ENCODE measurements at regions not wholly inside any gene's neighbourhood (a gene's known extent, or its start where the extent isn't known, plus 50 kb on each side); places are given as distances from the start of the nearest gene placed in this dataset.

- no peak for TF ChIP-seq ZFX (IDR thresholded peaks at IDR 0.05; ENCODE audit: borderline replicate concordance)
- TF ChIP-seq, protein P1, sequence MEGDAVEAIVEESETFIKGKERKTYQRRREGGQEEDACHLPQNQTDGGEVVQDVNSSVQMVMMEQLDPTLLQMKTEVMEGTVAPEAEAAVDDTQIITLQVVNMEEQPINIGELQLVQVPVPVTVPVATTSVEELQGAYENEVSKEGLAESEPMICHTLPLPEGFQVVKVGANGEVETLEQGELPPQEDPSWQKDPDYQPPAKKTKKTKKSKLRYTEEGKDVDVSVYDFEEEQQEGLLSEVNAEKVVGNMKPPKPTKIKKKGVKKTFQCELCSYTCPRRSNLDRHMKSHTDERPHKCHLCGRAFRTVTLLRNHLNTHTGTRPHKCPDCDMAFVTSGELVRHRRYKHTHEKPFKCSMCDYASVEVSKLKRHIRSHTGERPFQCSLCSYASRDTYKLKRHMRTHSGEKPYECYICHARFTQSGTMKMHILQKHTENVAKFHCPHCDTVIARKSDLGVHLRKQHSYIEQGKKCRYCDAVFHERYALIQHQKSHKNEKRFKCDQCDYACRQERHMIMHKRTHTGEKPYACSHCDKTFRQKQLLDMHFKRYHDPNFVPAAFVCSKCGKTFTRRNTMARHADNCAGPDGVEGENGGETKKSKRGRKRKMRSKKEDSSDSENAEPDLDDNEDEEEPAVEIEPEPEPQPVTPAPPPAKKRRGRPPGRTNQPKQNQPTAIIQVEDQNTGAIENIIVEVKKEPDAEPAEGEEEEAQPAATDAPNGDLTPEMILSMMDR (IDR thresholded peaks at IDR 0.05), result no peak
- no peak overlapping the region for H3K27ac ChIP-seq
These were observed 100.2 kb downstream of the IRX1 start for GRCh38 chr5:3695818-3696217.

- TF ChIP-seq, protein P1 (IDR thresholded peaks at IDR 0.05), result no peak
- no peak for TF ChIP-seq ZFX (IDR thresholded peaks at IDR 0.05; ENCODE audit: borderline replicate concordance)
- H3K27ac ChIP-seq, result no peak overlapping the region
These were observed 102.8 kb downstream of the IRX1 start for GRCh38 chr5:3698412-3698811.

- H3K27ac ChIP-seq, result no peak overlapping the region
These were observed 106.1 kb downstream of the IRX1 start for GRCh38 chr5:3701694-3702093.

GRCh38 chr5:3704661-3705060 lies 109.0 kb downstream of the IRX1 start:
- no peak for TF ChIP-seq ZFX (IDR thresholded peaks at IDR 0.05; ENCODE audit: borderline replicate concordance)
- no peak overlapping the region for H3K27ac ChIP-seq

More at GRCh38 chr5:3701694-3702093, 106.1 kb downstream of the IRX1 start:
- TF ChIP-seq ZFX (IDR thresholded peaks at IDR 0.05; ENCODE audit: borderline replicate concordance), result no peak
- TF ChIP-seq, protein P1 (IDR thresholded peaks at IDR 0.05), result no peak

- H3K27ac ChIP-seq, result no peak overlapping the region
- no peak for TF ChIP-seq ZFX (IDR thresholded peaks at IDR 0.05; ENCODE audit: borderline replicate concordance)
- TF ChIP-seq, protein P1 (IDR thresholded peaks at IDR 0.05), result no peak
These were observed 113.6 kb downstream of the IRX1 start for GRCh38 chr5:3709068-3709716.

GRCh38 chr5:3709717-3710348 lies 114.2 kb downstream of the IRX1 start:
- H3K27ac ChIP-seq, result no peak overlapping the region
- TF ChIP-seq ZFX (IDR thresholded peaks at IDR 0.05; ENCODE audit: borderline replicate concordance), result no peak
- TF ChIP-seq, protein P1 (IDR thresholded peaks at IDR 0.05), result no peak

GRCh38 chr5:3715062-3715461 lies 119.4 kb downstream of the IRX1 start:
- no peak overlapping the region for H3K27ac ChIP-seq
- no peak for TF ChIP-seq ZFX (IDR thresholded peaks at IDR 0.05; ENCODE audit: borderline replicate concordance)
- TF ChIP-seq, protein P1 (IDR thresholded peaks at IDR 0.05), result no peak

All from 22Rv1 (cell line).